ENCODE measurements at regions not wholly inside any gene's neighbourhood (a gene's known extent, or its start where the extent isn't known, plus 50 kb on each side); places are given as distances from the start of the nearest gene placed in this dataset.

DNA sequence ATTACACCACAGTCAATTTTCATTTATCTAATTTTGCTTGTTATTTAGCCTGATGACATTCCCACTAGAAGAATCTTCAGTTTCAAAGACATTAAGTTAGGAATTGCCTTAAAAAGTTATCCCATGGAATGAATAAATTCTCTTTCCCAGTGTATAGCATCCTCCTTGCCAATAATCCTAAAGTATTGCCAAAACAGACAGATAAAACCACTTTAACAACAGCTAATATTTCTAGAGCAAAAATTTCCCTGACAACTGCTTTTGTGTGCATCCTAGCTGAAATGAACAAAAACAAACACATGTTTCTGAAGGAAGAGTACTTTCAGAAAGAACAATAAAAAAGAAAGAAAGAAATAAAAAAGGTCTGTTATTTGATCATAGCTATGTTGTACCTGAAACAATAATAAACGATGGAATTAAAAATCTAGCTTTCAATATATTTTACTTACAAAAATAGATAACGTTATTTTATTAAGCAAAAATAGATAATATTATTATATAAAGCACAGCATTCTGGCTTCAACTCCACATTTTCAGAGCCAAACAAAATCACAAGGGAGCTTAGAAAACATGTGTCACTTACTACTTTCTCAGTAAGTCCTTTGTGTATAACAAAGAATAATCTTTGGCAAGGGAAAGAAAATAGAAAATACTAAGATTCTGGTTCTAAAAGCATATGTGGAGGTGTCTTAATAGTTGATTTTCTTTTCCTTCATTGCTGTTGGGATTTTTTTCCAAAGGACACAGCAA is 939.0 kb upstream of the CRIM1 start:
- DNase-seq, result no peak

DNA sequence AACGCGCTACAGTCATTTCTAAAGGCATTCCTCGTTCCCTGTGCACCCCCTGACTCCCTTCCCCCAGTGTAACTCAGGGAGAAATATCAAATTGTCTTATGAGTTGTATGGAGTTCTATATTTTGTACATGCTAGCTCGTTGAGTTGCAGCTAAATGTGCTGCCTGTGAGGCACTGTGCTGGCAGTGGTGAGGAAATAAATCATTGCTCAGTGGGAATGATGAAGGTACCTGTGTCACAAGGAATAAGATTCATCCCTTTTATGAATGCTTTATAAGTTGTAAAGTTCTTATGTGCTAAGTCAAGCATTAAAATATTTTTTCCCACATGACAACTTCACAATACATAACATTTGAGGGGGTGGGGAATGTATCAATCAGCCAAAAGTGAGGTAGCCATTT is 939.6 kb upstream of the CRIM1 start:
- DNase-seq, result no peak

DNA sequence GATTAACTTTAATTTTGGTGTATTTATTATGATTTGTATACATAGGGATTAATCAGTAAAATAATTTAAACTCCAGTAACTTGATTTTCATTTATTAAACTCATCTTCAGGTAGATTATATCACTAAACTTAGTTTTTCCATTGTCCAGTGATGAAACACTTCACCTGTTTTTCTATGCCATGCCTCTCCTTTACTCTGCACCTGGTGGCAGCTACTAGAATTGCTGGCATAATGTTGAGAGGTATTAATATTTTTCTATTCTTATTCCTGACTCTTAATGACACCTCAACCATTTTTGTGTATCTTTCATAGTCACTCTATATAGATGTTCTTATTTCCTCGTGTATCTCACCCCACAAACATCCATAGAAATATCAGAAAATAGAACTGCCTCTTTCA is 940.3 kb upstream of the CRIM1 start:
- no peak for DNase-seq

DNA sequence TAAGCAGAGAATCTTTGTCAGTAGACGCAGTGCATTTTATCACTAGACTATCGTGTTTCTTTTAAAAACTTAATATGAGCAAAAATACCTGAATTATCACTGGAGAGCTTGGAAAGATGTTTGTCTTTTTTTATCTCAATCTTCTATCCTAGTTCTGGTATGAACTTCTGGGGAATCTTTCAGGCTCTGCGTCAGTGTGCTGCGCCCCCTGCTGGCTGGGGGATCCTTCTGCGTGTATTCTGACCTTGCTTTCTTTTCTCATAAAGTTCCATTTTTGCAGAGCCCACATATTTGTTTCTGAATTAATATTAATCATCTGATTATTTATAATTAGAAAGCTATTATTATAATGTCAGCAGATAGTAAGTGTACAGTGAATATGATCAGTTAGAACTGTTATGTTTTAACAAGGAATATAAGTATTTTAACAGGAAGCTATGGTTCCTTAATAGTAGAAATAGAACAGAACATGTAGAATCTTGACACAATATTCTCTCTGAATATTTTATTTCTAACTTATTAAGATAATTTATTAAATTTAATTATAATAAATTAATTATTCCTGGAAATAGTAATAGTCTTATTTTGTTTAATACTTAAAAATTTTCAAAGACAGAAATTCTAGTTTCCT is 945.0 kb upstream of the CRIM1 start:
- peak; percentile 45 for DNase-seq

DNA sequence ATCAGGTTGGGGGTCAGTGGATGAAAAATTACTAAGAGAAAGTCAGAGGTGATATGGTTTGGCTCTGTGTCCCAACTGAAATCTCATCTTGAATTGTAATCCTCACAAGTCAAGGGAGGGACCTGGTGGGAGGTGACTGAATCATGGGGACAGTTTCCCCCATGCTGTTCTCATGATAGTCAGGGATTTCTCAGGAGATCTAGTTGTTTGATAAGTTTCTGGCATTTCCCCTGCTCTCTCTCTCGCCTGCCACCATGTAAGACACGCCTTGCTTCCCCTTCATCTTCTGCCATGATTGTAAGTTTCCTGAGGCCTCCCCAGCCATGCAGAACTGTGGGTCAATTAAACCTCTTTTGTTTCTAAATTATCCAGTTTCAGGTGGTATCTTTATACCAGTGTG is 945.8 kb upstream of the CRIM1 start:
- no peak for DNase-seq

DNA sequence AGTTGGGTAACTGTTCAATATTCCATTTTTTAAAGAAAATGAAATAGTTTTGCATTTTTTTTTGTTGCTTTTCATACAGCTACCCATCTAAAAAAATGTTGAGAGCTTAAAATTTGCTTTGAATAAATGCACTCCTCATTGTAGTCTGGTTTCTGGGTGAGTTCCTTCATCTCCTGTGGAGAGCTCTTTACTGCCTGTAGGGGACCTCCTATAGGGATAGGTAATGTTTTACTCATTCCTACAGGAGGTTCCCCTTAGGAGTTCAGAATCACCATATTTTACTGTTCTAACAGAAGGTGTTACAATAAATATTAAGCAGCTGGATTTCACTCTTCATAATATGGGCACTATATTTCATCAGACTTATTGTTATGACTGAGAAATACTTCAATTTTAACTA is 947.3 kb upstream of the CRIM1 start:
- DNase-seq, result no peak

DNA sequence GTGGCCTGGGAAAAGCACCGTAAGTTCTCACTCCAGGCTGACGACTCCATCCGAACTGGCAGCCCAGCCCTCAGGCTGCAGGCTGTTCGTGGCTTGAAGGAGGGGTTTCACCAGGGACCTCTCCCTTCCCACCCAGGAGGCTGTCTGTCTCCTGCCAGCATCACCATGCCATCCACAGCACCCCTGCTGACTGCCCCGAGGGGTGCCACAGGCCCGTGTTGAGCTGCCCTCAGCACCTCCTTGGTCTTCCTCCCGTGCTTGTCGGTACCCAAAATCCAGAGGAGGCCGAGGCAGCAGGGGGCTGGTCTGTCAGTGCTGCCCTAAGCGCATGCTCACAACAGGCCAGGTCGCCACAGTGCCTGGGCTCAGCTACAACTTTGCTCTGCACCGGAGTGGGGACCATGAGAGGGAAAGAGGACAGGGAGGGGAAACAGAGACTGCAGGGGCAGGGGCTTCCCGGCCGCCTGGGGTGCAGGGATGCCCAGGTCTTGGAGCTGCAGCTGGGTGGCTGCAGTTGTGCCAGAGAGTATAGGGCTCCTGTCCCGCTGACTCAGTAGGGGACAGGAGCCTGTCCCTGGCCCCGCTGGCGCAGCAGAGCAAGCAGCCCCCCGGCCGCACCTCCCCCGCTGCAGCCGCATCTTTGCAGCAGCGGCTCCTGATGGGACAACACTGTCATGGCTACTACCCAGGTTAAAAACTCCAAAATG is 963.7 kb upstream of the CRIM1 start:
- DNase-seq, result no peak

DNA sequence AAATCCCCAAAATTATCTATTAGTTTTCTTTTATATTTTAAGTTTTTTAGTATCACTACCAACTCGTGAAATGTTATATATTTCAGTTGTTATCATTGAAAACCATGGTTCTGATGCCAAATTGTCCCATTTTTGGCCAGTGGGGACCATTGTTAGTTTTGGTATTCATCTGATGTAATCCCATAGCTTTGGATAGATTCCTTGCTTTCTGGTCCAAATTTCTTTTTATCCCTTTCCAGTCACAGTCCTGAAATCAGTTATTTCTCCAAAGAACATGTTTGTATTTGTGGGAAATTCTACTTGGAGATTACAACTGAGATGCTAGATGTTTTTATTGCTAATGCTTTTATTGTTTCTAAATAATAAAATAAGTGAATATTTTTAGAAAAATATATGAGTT is 976.8 kb upstream of the CRIM1 start:
- no peak for DNase-seq

DNA sequence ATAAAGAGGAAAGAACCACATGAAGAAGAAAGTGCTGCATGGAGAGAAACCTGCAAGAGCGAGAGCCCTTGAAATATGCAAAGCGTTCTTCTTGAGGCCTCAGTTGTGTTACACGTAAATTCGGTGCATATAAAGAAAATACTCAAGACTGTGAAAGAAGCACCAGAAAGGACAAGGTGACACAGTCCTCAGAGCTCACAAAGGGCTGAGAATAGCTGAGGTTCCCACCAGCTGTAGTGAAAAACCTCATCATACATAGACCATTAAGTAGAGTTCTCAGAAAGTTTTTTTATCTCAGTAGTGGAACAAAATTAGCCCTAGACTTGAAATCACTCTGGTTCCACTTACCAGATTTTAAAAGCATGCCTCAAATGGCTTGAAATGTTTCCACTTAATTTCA is 980.7 kb upstream of the CRIM1 start:
- DNase-seq, result no peak

DNA sequence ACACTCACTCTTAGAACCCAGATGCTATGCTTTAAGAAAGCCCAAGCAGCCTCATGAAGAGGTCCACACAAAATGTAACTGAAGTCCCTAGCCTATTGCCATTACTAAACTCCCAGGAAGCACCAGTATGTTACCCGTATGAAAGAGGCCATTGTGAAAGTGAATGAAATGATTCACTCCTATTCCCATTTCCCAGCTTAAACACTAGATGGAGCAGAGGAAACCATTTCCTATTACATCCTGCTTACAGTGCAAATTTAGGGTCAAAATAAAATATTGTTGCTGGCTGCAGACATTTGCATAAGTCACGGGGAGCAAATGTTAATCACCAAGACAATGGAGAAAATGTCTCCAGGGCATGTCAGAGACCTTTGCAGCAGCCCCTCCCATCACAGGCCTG is 989.7 kb upstream of the CRIM1 start:
- no peak for DNase-seq

DNA sequence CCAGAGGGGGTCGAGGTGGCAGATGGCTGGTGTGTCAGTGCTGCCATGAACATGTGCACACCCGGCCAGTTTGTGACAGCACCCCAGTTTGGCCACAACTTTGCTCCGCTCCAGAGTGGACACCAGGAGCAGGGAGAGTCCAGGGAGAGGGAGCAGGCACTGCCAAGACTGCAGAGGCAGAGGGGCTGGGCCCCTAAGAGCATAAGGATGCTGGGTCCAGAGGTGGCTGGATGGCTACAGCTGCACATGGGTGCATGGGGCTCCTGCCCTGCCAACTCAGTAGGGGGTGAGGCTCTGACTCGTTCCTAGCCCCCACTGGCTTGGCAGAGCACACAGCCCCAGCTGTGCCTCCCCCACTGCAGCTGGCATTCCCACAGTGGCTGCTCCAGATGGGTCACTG is 999.2 kb upstream of the CRIM1 start:
- DNase-seq, result no peak

DNA sequence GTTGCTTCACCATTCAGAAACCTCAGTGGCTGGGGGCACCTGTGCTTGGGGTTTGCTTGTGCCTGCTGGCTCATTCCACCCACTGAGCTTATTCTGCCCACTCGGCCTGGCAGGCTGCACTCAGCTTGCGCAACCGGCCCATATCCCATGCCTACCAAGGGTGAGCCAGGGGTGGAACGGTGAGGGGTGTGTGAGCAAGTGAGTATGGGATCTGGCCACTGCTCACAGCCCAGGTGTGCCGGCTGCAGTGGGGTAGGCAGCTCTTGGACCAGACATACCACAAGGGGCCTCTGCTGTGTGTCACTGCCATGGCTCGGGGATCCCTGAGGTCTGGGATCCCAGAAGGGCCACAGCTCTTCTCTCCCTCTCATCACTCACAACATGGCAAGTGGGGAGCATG is 1000.5 kb upstream of the CRIM1 start:
- DNase-seq, result no peak

DNA sequence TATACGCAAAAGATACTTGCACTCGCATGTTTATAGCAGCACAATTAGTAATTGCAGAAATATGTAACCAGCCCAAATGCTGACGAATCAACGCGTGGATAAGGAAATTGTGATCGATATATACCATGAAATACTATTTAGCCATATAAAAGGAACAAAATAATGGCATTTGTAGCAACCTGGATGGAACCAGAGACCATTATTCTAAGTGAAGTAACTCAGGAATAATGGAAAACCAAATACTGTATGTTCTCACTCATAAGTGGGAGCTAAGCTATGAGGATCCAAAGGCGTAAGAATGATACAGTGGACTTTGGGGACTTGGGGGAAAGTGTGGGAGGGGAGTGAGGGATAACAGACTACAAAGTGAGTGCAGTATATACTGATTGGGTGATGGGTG is 1008.0 kb upstream of the CRIM1 start:
- DNase-seq, result no peak

DNA sequence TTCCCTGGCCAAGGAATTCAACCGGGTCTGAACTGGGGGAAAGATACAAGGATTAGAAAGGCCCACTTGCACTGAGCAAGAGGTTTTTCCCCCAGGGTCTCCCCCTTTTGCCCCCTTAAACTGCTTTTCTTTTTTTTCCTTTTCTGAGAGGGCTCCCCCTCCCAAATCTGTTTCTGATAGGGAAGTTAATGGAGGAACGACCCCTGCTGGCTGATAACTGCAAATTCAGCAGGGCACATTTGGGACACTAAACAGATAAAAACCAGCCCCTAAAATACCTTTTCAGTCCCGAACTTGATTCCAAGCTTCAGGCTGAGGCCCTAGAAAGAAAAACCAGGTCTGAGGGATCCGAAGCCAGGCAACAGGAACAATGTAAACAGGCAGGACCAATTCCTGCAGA is 1012.4 kb upstream of the CRIM1 start:
- no peak for DNase-seq

DNA sequence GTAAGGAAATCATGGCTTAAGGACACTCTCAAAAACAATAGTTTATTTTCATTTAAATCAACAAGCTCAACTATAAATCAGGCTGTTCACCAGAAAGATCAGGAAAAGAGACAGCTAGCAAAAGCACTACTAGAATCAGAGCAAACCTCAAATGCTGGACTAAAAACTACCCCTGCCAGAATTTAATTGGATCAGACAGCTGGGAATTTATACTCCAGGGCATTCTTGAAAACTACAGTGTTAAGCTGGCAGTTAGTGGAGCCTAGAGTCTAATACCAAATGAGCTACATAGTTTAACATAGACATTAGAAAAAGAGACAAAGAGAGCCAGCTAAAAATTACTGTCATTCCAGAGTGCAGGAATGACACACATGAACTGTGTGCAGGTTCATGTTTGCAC is 1016.4 kb upstream of the CRIM1 start:
- DNase-seq, result no peak

DNA sequence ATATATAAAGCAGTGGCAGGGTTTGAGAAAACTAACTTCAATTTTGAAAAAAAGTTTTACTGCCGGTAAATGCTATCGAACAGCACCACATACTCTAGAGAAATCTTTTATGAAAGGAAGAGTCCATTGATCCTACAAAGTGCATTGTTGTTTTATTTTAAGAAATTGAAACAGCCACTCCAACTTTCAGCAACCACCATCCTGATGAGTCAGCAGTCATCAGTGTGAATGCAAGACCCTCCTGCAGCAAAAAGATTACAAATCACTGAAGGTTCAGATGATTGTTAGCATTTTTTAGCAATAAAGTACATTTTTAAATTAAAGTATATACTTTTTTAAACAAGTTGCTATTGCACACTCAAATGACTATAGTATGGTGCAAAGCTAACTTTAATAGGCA is 1017.7 kb upstream of the CRIM1 start:
- DNase-seq, result no peak

DNA sequence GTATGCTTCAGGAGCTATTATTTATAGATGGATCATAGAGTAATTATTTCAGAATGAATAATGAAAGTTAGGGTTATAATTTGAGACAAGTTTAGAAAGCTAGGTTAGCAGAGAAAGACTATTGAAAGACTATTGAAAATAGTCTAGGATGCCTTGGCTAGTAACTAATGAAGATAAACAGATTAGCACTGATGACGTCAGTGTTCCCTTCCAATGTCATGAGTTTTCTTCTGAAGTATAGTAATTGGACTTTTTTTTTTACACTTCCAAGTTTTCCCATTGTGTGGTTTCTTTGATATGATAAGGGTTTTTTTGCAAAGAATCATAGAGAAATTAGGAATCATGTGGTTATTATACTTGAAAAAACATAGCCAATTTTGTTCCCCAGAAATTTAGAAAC is 1041.5 kb upstream of the CRIM1 start:
- DNase-seq, result no peak

DNA sequence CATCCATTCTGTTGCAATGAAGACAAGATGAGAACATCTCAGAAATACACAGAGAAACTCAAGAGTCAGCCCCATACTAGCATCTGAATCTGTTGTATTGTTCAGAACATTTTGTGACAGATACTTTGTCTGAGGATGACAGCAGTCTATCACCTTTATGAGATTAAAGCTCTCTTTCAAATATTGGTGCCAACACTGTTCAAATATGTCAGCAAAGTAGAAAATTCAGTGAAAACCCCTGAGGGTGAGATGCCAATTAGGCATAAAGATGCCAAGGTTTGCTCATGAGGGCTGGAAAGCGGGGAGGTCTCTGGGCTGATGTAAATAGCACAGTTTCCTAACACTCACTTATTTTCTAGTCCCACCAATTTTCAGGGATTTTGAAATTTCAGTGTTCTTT is 1054.2 kb upstream of the CRIM1 start:
- no peak for DNase-seq

DNA sequence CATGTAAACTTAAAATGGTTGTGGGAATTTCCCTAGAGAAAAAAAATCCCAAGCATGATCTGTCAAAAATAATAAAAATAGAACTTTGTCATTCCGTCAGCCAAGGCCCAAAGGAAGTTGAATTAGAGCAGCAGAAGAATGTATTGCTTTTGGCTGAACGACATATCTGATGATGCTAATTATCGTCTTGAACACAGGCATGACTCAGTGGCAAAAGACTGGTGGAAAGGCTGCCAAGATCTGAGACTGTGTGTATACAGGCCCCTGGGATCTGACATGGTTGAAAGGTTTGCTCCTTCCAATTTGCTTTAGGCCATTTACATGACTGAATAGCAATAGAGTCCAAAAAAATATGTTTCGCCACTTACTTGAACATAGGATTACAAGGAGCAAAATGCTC is 1057.1 kb upstream of the CRIM1 start:
- DNase-seq, result peak; percentile 93

DNA sequence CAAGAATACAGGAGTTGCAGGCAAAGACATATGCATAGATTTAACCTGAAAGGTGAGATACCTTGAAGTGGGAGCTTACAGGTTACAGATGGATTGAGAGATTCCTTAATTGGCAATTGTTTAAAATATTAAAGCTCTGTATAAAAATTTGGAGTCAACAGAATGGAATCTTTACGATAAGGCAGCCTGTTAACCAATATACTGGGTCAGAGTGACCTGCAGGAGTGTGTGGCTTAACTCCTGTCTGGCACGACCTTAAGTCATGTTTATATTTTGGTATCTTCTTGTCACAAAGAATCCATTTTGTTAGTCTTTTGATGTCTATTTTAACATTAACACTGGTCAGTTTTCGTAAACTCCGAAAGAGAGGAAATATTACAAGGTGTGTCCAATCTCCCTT is 1058.2 kb upstream of the CRIM1 start:
- DNase-seq, result no peak

DNA sequence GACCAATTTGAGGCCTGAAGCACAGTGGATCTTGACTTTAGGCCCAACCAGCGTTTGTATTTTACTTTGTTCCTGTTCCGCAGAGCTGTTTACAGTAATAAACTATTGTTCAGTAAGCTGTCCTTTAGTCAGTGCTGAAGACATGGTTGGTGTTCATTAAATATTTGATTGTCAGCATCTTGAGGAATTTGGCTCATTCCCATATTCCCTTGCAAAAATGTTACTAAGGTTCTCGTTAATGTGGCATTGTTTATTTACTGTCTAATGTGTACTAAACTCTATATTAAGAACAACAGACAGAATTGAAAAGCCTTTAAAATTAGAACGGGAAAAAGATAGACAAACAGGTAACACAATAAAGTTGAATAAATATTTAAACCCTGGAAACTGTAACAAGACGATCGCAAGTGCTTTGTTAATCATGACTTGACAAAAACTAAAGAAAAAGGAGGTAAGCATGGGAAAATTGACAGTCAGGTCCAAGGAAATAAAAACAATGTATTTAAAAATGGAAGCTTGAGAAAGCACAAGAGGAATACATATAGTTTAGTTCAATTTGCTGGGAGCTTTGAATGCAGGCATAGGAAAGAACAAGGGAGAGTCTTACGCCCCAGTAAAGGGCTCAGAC is 1060.8 kb upstream of the CRIM1 start:
- DNase-seq, result no peak

DNA sequence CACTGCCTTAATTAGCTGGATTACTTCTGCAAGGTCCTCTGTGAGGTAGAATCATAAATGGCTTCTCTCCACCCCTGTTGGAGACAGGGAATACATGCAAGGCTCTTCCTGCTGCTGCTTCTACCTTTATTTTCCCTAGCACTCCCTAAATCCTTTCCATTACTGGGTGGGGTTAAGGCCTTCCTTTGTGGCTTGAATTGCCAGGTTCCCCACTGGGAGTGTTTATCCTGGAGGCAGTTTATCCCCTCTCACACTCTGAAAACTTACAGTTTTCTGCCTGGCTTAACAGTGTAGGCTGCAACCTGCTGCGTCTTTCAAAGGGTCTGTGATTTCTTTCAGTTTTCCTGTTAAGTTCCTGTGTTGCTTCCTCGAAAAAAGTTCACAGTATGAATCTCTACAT is 1062.3 kb upstream of the CRIM1 start:
- DNase-seq, result no peak

DNA sequence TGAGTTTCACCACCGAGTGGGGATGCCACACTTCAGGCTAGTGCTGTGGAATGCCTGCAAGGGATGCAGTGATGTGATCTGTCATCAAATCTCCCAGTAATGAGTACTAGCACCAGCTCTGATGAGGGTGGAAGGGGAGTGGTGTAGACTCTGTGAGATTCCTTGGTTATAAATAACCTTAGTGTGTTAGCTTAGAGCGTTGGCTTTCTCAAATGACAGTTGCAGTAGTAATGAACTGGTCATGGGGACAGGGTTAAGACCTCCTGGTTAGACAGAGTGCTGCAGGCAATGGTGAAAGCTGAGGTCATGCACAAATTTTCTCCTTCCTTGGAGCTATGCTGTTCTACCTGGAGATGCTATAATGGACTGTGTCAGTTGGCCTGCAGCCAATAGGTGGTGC is 1063.4 kb upstream of the CRIM1 start:
- no peak for DNase-seq

DNA sequence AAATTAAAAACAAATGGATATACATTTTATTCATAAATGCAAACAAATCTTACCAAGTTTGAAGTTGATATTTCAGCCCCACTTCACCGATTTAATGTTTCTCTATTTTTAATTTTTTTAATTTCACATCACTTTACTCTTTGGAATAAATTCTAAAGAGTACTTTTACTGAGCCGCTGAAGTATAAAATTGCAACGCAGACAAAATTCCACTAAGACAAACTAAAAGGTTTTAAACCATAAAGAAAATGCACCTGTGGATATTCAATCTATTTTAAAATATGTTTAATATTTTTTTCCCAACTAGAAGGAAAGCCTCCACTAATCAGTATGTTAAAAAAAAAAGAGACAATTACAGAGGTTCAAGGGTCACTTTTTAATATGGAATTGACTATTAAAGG is 1073.9 kb upstream of the CRIM1 start:
- no peak for DNase-seq

All from kidney glomerular epithelial cell (primary cell).